Ovary (tissue), 3 donors: ENCODE measurements at regions not wholly inside any gene's neighbourhood (a gene's known extent, or its start where the extent isn't known, plus 50 kb on each side); places are given as distances from the start of the nearest gene placed in this dataset.

Experiments used
- CTCF ChIP-seq, 3 donors: fragments of 450-650 bp in 2 of 3; fragments of 200-600 bp in 1 of 3; IDR thresholded peaks; one replicate each; pipeline versions ENCODE4 v1.5.1 to v1.8.0; 2016 to 2022; ENCODE audit warnings: antibody characterized with exemption in 3 of 3, mild to moderate bottlenecking in 1 of 3
- POLR2A ChIP-seq: fragments of 450-650 bp; IDR thresholded peaks from one replicate; pipeline ENCODE4 v1.6.1; 2017; ENCODE audit warnings: antibody characterized with exemption, mild to moderate bottlenecking, moderate library complexity
- donor health status: DM: no; HTN: no; CAD: no.

DNA sequence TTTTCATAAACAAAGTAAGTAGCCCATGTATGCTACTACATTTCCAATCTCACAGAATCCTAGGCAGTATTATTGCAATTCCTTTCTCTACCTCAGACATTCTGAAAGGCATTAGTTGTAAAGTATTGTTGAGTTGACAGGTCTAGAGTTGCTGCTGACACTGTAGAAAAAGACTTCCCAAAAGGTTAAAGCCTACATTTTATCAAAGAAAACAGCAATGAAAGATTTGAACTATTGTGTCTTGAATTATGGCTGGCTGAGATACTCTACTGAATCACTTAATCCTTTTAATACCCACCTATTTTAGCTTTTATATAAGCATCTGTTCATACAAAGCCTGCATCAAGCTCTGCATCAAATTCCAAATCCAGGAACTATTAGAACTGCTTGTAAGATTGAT lies 1082.0 kb downstream of the OLFM4 start:
- no peak for TF ChIP-seq CTCF (IDR thresholded peaks at IDR 0.05)
- TF ChIP-seq POLR2A: no peak
